ENCODE measurements at regions not wholly inside any gene's neighbourhood (a gene's known extent, or its start where the extent isn't known, plus 50 kb on each side); places are given as distances from the start of the nearest gene placed in this dataset.
"Not testable (repeated sequence)": the region's sequence is repeated elsewhere in the genome, so short reads cannot be mapped to it uniquely, and the experiment has no call there.

GRCh38 chr13:73805326-73805958 is 328.8 kb downstream of the KLF12 start:
- DNase-seq; ATAC-seq; intact Hi-C loops (cut with DNase I, micrococcal nuclease): not testable (repeated sequence)

GRCh38 chr13:73803997-73804396 is 330.2 kb downstream of the KLF12 start:
- DNase-seq (no peak), ATAC-seq (no peak)
- intact Hi-C loops (cut with DNase I, micrococcal nuclease), result no loop called here

GRCh38 chr13:73800011-73800410 is 334.2 kb downstream of the KLF12 start:
- intact Hi-C loops (cut with DNase I, micrococcal nuclease), result no loop called here
- ATAC-seq, result no peak
- DNase-seq, result no peak

- ATAC-seq, result peak; percentile 72
Observed at GRCh38 chr13:73794755-73795154, 339.4 kb downstream of the KLF12 start.

GRCh38 chr13:73793361-73793760 is 340.8 kb downstream of the KLF12 start:
- intact Hi-C loops (cut with DNase I, micrococcal nuclease), result no loop called here
- DNase-seq, result no peak
- no peak for ATAC-seq

More at GRCh38 chr13:73794755-73795154, 339.4 kb downstream of the KLF12 start:
- intact Hi-C loops (cut with DNase I, micrococcal nuclease), result no loop called here
- no peak for DNase-seq

GRCh38 chr13:73792796-73793195 is 341.4 kb downstream of the KLF12 start:
- intact Hi-C loops (cut with DNase I, micrococcal nuclease), result no loop called here
- ATAC-seq (peak; percentile 87), DNase-seq (no peak)

GRCh38 chr13:73782450-73783449 is 351.5 kb downstream of the KLF12 start:
- intact Hi-C loops (cut with DNase I, micrococcal nuclease), result no loop called here
- no peak for ATAC-seq

GRCh38 chr13:73781384-73781783 is 352.8 kb downstream of the KLF12 start:
- ATAC-seq (no peak), DNase-seq (no peak)
- intact Hi-C loops (cut with DNase I, micrococcal nuclease), result no loop called here

More at GRCh38 chr13:73782450-73783449, 351.5 kb downstream of the KLF12 start:
- no peak for DNase-seq

- no peak for ATAC-seq
- intact Hi-C loops (cut with DNase I, micrococcal nuclease), result no loop called here
Observed at GRCh38 chr13:73779881-73780280, 354.3 kb downstream of the KLF12 start.

GRCh38 chr13:73778242-73778864 is 355.9 kb downstream of the KLF12 start:
- no peak for DNase-seq
- intact Hi-C loops (cut with DNase I, micrococcal nuclease), result no loop called here

More at GRCh38 chr13:73779881-73780280, 354.3 kb downstream of the KLF12 start:
- no peak for DNase-seq

GRCh38 chr13:73777134-73777533 is 357.1 kb downstream of the KLF12 start:
- ATAC-seq (no peak), DNase-seq (no peak)
- intact Hi-C loops (cut with DNase I, micrococcal nuclease), result no loop called here

More at GRCh38 chr13:73778242-73778864, 355.9 kb downstream of the KLF12 start:
- no peak for ATAC-seq

GRCh38 chr13:73776151-73776785 is 357.9 kb downstream of the KLF12 start:
- ATAC-seq (no peak), DNase-seq (no peak)
- intact Hi-C loops (cut with DNase I, micrococcal nuclease), result no loop called here

- intact Hi-C loops (cut with DNase I, micrococcal nuclease), result no loop called here
- no peak for ATAC-seq
- DNase-seq, result no peak
Observed at GRCh38 chr13:73773168-73773549, 361.0 kb downstream of the KLF12 start.

- DNase-seq, result no peak
- peak; percentile 25 for ATAC-seq
- intact Hi-C loops (cut with DNase I, micrococcal nuclease), result no loop called here
Observed at GRCh38 chr13:73772449-73773167, 361.6 kb downstream of the KLF12 start.

- DNase-seq (peak in 1 of 2 donors; percentile 41), ATAC-seq (no peak)
- intact Hi-C loops (cut with DNase I, micrococcal nuclease), result no loop called here
Observed at GRCh38 chr13:73767747-73768315, 366.4 kb downstream of the KLF12 start.

- intact Hi-C loops (cut with DNase I, micrococcal nuclease), result no loop called here
- ATAC-seq (peak; percentile 12), DNase-seq (no peak)
Observed at GRCh38 chr13:73767191-73767741, 366.9 kb downstream of the KLF12 start.

- intact Hi-C loops (cut with DNase I, micrococcal nuclease), result no loop called here
- ATAC-seq (peak; percentile 91), DNase-seq (peak; percentile 86 to 87)
Observed at GRCh38 chr13:73765651-73766384, 368.4 kb downstream of the KLF12 start.

Data from left colon (tissue), 2 donors.